GM19240 (cell line): ENCODE measurements at regions not wholly inside any gene's neighbourhood (a gene's known extent, or its start where the extent isn't known, plus 50 kb on each side); places are given as distances from the start of the nearest gene placed in this dataset.
"Not testable (repeated sequence)": the region's sequence is repeated elsewhere in the genome, so short reads cannot be mapped to it uniquely, and the experiment has no call there.

Experiments used
- DNase-seq: peaks from one replicate; pipeline ENCODE4 v3.0.0; 2011; ENCODE audit warnings: low spot score; ENCODE audit not compliant: insufficient read length

- not testable (repeated sequence) for DNase-seq
Measured at GRCh38 chr6:4725136-4725760, 51.0 kb upstream of the CDYL start.

- DNase-seq: not testable (repeated sequence)
Measured at GRCh38 chr6:4724727-4725126, 51.5 kb upstream of the CDYL start.

GRCh38 chr6:4723383-4723782, 52.8 kb upstream of the CDYL start:
- no peak for DNase-seq

GRCh38 chr6:4721368-4721767, 54.8 kb upstream of the CDYL start:
- not testable (repeated sequence) for DNase-seq

- DNase-seq: no peak
Measured at GRCh38 chr6:4719491-4719890, 56.7 kb upstream of the CDYL start.

- DNase-seq: no peak
Measured at GRCh38 chr6:4717856-4718255, 58.3 kb upstream of the CDYL start.

- DNase-seq: no peak
Measured at GRCh38 chr6:4717124-4717523, 59.1 kb upstream of the CDYL start.

GRCh38 chr6:4714961-4715501, 61.2 kb upstream of the CDYL start:
- no peak for DNase-seq

GRCh38 chr6:4712291-4712690, 63.9 kb upstream of the CDYL start:
- no peak for DNase-seq

- DNase-seq: no peak
Measured at GRCh38 chr6:4707011-4707410, 69.2 kb upstream of the CDYL start.

GRCh38 chr6:4705809-4706208, 70.4 kb upstream of the CDYL start:
- DNase-seq: no peak

- no peak for DNase-seq
Measured at GRCh38 chr6:4703382-4703781, 72.8 kb upstream of the CDYL start.

- DNase-seq: no peak
Measured at GRCh38 chr6:4698901-4699659, 77.1 kb upstream of the CDYL start.

- DNase-seq: no peak
Measured at GRCh38 chr6:4693173-4693970, 82.8 kb upstream of the CDYL start.

- DNase-seq: no peak
Measured at GRCh38 chr6:4692664-4693063, 83.5 kb upstream of the CDYL start.

- no peak for DNase-seq
Measured at GRCh38 chr6:4687989-4688947, 87.9 kb upstream of the CDYL start.

GRCh38 chr6:4687656-4687988, 88.6 kb upstream of the CDYL start:
- no peak for DNase-seq

- no peak for DNase-seq
Measured at GRCh38 chr6:4682431-4683097, 93.6 kb upstream of the CDYL start.

- no peak for DNase-seq
Measured at GRCh38 chr6:4678506-4679300, 97.5 kb upstream of the CDYL start.

- DNase-seq: no peak
Measured at GRCh38 chr6:4677751-4678065, 98.5 kb upstream of the CDYL start.
